ENCODE measurements at regions not wholly inside any gene's neighbourhood (a gene's known extent, or its start where the extent isn't known, plus 50 kb on each side); places are given as distances from the start of the nearest gene placed in this dataset.

- no peak for TF ChIP-seq CHD7 (IDR thresholded peaks at IDR 0.05; ENCODE audit: insufficient replicate concordance, low read length)
Measured at GRCh38 chr4:33080275-33080674, 2360.1 kb downstream of the PCDH7 start (continued).
